GM12891 (cell line): ENCODE measurements at regions not wholly inside any gene's neighbourhood (a gene's known extent, or its start where the extent isn't known, plus 50 kb on each side); places are given as distances from the start of the nearest gene placed in this dataset.

Source experiments
- POLR2A ChIP-seq: IDR thresholded peaks from 2 replicates; pipeline ENCODE4 v1.6.1; 2011; ENCODE audit warnings: low read depth, low read length, control low read depth
- POLR2AphosphoS5 ChIP-seq: IDR thresholded peaks from 2 replicates; pipeline ENCODE4 v1.6.1; 2011; ENCODE audit warnings: low read depth, low read length, control low read depth
- SPI1 ChIP-seq: IDR thresholded peaks from 2 replicates; pipeline ENCODE4 v1.6.1; 2011; ENCODE audit warnings: low read depth, low read length, control low read depth
- TAF1 ChIP-seq: IDR thresholded peaks from 2 replicates; pipeline ENCODE4 v1.6.1; 2011; ENCODE audit warnings: low read depth, low read length, control low read depth

- TF ChIP-seq POLR2A (no peak), SPI1 (no peak), POLR2AphosphoS5 (no peak), TAF1 (no peak)
Measured at GRCh38 chr7:136446751-136447150, 421.7 kb upstream of the CHRM2 start.
